Neural progenitor cell (in vitro differentiated cells): ENCODE measurements at regions not wholly inside any gene's neighbourhood (a gene's known extent, or its start where the extent isn't known, plus 50 kb on each side); places are given as distances from the start of the nearest gene placed in this dataset.

Source experiments
- EZH2phosphoT487 ChIP-seq: fragments of 200-600 bp; sonication (generic); IDR thresholded peaks from 2 replicates; pipeline ENCODE4 v1.6.1; 2017; ENCODE audit warnings: antibody characterized with exemption
- TF ChIP-seq, protein P1 (sequence below): fragments of 200-600 bp; sonication (generic); IDR thresholded peaks from 2 replicates; pipeline ENCODE4 v1.5.1; 2017; ENCODE audit warnings: antibody characterized with exemption, mild to moderate bottlenecking

DNA sequence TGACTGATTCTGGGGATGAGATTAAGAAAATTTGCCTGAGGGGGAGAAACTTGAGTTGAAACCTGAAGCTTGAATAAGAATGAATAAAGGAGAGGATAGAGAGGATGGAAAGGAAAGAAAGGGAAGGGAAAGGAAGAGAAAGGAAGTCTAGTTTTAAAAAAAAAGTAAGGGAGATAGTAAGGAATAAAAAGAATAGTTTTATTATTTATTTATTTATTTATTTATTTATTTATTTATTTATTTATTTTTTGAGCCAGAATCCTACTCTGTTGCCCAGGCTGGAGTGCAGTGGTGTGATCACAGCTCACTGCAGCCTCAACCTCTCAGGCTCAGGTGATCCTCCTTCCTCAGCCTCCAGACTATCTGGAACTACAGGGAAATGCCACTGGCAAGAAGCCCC, 62.0 kb upstream of the NAF1 start:
- TF ChIP-seq, protein P1, sequence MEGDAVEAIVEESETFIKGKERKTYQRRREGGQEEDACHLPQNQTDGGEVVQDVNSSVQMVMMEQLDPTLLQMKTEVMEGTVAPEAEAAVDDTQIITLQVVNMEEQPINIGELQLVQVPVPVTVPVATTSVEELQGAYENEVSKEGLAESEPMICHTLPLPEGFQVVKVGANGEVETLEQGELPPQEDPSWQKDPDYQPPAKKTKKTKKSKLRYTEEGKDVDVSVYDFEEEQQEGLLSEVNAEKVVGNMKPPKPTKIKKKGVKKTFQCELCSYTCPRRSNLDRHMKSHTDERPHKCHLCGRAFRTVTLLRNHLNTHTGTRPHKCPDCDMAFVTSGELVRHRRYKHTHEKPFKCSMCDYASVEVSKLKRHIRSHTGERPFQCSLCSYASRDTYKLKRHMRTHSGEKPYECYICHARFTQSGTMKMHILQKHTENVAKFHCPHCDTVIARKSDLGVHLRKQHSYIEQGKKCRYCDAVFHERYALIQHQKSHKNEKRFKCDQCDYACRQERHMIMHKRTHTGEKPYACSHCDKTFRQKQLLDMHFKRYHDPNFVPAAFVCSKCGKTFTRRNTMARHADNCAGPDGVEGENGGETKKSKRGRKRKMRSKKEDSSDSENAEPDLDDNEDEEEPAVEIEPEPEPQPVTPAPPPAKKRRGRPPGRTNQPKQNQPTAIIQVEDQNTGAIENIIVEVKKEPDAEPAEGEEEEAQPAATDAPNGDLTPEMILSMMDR: no peak
- no peak for TF ChIP-seq EZH2phosphoT487
